ENCODE measurements at regions not wholly inside any gene's neighbourhood (a gene's known extent, or its start where the extent isn't known, plus 50 kb on each side); places are given as distances from the start of the nearest gene placed in this dataset.

DNA sequence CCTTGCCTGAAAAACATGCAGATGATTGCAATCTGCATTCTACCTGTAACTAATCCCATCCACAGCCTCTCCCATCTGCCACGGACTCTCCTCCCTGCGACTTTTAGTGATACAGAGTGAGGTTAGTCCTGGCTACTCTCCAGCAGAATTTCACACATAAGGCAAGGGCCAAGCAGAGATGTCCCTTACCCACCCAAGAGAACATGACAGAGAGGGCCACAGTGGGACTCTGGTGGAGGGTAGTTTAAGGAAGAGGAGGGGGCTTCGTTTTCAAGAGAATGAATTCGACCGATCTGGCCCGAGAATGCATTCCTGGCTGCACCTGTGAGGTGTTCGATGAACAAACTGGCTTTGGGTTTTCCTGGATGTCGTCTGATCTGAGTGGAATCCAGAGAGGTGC, 87.5 kb upstream of the SIM2 start (continued):
- no peak for TF ChIP-seq RCOR1 (IDR thresholded peaks at IDR 0.05; ENCODE audit: borderline replicate concordance in 1 of 2, low read depth in 2 of 2, low read length in 2 of 2)

DNA sequence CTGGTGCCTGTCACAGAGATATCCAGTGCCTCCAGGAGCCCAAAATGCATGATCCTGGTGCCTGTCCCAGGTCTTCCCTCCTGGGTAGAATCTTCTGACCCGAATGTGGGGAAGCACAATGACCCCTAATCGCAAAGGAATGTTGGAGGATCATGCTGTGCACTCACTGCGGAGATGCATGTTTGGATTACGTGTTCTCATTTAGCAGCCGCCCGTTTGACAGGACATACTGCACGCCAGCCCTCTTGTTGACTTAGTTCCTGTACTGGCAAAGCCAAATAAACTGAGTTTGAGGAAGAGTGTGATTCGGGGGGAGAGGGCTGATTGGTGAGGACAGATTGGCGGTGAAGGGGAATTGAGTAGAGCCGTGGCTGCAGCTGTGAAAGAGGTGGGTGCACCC, 85.9 kb upstream of the SIM2 start:
- ChIA-PET POLR2A (no interaction called here), CTCF (ENCODE audit: low intra/inter-chr PET ratio) (no interaction called here)
- Histone ChIP-seq H3K4me3 (no peak overlapping the region), H3K4me1 (replicated peaks in 1 of 2; ENCODE audit: control insufficient read depth in 2 of 2, insufficient read depth in 2 of 2, low read length in 2 of 2) (no peaks in the 10 kb centered on the region), H3K36me3 (ENCODE audit: control insufficient read depth, insufficient read depth, low read length) (no peaks in the 10 kb centered on the region), H3K9me3 (replicated peaks; ENCODE audit: control insufficient read depth, insufficient read depth, low read depth, low read length) (no peaks in the 10 kb centered on the region), H4K20me1 (replicated peaks; ENCODE audit: control insufficient read depth, insufficient read depth, low read length) (no peaks in the 10 kb centered on the region), H2AFZ (ENCODE audit: low read depth, low read length) (no peak overlapping the region), H3K9ac (ENCODE audit: insufficient read depth in 1 of 2, low read depth in 2 of 2, low read length in 2 of 2) (no peak overlapping the region), H3K9me1 (ENCODE audit: control insufficient read depth, insufficient read depth, low read length) (no peaks in the 10 kb centered on the region), H3K79me2 (ENCODE audit: control insufficient read depth, insufficient read depth, low read length) (no peaks in the 10 kb centered on the region), H3K4me2 (ENCODE audit: insufficient read depth, low read length) (no peak overlapping the region), H3K27me3 (ENCODE audit: control insufficient read depth in 2 of 2, insufficient read depth in 2 of 2, low read length in 2 of 2) (peaks cover 13 to 21% of the 10 kb centered on the region in 2 experiments; a peak in 4 of 5 replicates), H3K27ac (ENCODE audit: extremely low read depth, low read depth, low read length) (no peak overlapping the region)
- in situ Hi-C loops (cut with MboI), result no loop called here
- WGBS (ENCODE audit: insufficient coverage, low coverage, missing lambda C conversion rate), result under 1% methylated on average over 10 of the region's 10 CpGs
- ATAC-seq (no peak), FAIRE-seq (no peak), DNase-seq (ENCODE audit: extremely low read depth in 1 of 4, low spot score in 3 of 4) (no peak)
- intact Hi-C loops (cut with micrococcal nuclease), result no loop called here
- no peak for TF ChIP-seq NEUROD1 (IDR thresholded peaks at IDR 0.05; ENCODE audit: borderline replicate concordance, low read depth, low read length, partially characterized antibody)
- no TSS peak for BruUV-seq (replicated peaks)

DNA sequence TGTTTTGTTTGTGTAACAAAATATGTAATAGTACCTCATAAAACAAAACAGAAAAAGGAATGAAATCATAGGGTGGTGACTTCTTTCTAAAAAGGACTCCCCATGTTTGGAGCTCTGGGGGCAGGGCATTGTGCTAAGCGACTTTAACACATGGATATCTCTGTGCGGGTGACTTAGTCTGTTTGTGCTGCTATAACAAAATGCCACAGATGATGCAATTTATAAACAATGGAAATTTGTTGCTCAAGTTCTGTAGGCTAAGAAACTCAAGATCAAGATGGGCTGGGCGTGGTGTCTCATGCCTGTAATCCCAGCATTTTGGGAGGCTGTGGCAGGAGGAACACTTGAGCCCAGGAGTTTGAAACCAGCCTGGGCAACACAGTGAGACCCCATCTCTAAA, 85.4 kb upstream of the SIM2 start:
- DNase-seq (ENCODE audit: extremely low read depth in 1 of 4, low spot score in 3 of 4) (no peak), ATAC-seq (no peak), FAIRE-seq (no peak)
- ChIA-PET POLR2A (interaction anchor here (0.6 kb wide), 1 partner anchor 356 kb away, joined by 4 read pairs; no protein-coding TSS in a partner anchor), CTCF (ENCODE audit: low intra/inter-chr PET ratio) (no interaction called here)
- no peak overlapping the region for H3K4me3 ChIP-seq
- no peaks in the 10 kb centered on the region for H3K79me2 ChIP-seq (ENCODE audit: control insufficient read depth, insufficient read depth, low read length)
- TF ChIP-seq, protein P1, sequence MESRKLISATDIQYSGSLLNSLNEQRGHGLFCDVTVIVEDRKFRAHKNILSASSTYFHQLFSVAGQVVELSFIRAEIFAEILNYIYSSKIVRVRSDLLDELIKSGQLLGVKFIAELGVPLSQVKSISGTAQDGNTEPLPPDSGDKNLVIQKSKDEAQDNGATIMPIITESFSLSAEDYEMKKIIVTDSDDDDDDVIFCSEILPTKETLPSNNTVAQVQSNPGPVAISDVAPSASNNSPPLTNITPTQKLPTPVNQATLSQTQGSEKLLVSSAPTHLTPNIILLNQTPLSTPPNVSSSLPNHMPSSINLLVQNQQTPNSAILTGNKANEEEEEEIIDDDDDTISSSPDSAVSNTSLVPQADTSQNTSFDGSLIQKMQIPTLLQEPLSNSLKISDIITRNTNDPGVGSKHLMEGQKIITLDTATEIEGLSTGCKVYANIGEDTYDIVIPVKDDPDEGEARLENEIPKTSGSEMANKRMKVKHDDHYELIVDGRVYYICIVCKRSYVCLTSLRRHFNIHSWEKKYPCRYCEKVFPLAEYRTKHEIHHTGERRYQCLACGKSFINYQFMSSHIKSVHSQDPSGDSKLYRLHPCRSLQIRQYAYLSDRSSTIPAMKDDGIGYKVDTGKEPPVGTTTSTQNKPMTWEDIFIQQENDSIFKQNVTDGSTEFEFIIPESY (CRISPR knock-in tag; IDR thresholded peaks at IDR 0.05), result no peak
- TF ChIP-seq ZNF12 (CRISPR knock-in tag; IDR thresholded peaks at IDR 0.05), result 0 out of 2 replicates have a peak, but pooled peaks have one; percentile 31
- TF ChIP-seq ZKSCAN1 (IDR thresholded peaks at IDR 0.05; ENCODE audit: low read depth, low read length), result no peak
- TF ChIP-seq SOX6 (IDR thresholded peaks at IDR 0.05), result no peak
- no TSS peak for BruUV-seq (replicated peaks)
- no peak overlapping the region for H3K4me2 ChIP-seq (ENCODE audit: insufficient read depth, low read length)
- no peaks in the 10 kb centered on the region for H4K20me1 ChIP-seq (replicated peaks; ENCODE audit: control insufficient read depth, insufficient read depth, low read length)
- no peaks in the 10 kb centered on the region for H3K36me3 ChIP-seq (ENCODE audit: control insufficient read depth, insufficient read depth, low read length)
- no peak overlapping the region for H2AFZ ChIP-seq (ENCODE audit: low read depth, low read length)
- H3K27ac ChIP-seq (ENCODE audit: extremely low read depth, low read depth, low read length), result no peak overlapping the region
- WGBS (ENCODE audit: insufficient coverage, low coverage, missing lambda C conversion rate), result 4% methylated on average over 3 of the region's 3 CpGs
- no peaks in the 10 kb centered on the region for H3K4me1 ChIP-seq (replicated peaks in 1 of 2; ENCODE audit: control insufficient read depth in 2 of 2, insufficient read depth in 2 of 2, low read length in 2 of 2)
- in situ Hi-C loops (cut with MboI) (no loop called here), intact Hi-C loops (cut with micrococcal nuclease) (no loop called here)
- H3K27me3 ChIP-seq (ENCODE audit: control insufficient read depth in 2 of 2, insufficient read depth in 2 of 2, low read length in 2 of 2), result peaks cover 13 to 21% of the 10 kb centered on the region in 2 experiments; a peak in 4 of 5 replicates
- H3K9me1 ChIP-seq (ENCODE audit: control insufficient read depth, insufficient read depth, low read length), result no peaks in the 10 kb centered on the region
- no peaks in the 10 kb centered on the region for H3K9me3 ChIP-seq (replicated peaks; ENCODE audit: control insufficient read depth, insufficient read depth, low read depth, low read length)
- H3K9ac ChIP-seq (ENCODE audit: insufficient read depth in 1 of 2, low read depth in 2 of 2, low read length in 2 of 2), result no peak overlapping the region
